GM19351 (cell line): ENCODE measurements at regions not wholly inside any gene's neighbourhood (a gene's known extent, or its start where the extent isn't known, plus 50 kb on each side); places are given as distances from the start of the nearest gene placed in this dataset.
"Not testable (repeated sequence)": the region's sequence is repeated elsewhere in the genome, so short reads cannot be mapped to it uniquely, and the experiment has no call there.

Source experiments
- ATAC-seq: cut with Tn5 transposase; IDR thresholded peaks from one replicate; pipeline ENCODE4 v1.9.1; 2021; ENCODE audit warnings: mild to moderate bottlenecking, moderate library complexity; ENCODE audit not compliant: unreplicated experiment

DNA sequence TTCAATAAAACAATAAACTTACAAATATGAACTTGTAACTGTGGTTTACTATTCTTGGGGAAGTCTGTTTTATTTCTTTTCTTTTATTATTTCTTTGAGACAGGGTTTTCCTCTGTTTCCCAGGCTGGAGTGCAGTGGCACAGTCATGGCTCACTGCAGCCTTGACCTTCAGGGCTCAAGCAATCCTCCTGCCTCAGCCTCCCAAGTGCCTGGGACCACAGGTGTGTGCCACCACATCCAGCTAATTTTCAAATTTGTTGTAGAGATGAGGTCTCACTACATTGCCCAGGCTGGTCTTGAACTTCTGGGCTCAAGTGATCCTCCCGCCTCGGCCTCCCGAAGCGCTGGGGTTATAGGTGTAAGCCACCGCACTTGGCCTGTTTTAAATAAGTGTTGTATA lies 343.4 kb downstream of the SOX9 start:
- not testable (repeated sequence) for ATAC-seq

DNA sequence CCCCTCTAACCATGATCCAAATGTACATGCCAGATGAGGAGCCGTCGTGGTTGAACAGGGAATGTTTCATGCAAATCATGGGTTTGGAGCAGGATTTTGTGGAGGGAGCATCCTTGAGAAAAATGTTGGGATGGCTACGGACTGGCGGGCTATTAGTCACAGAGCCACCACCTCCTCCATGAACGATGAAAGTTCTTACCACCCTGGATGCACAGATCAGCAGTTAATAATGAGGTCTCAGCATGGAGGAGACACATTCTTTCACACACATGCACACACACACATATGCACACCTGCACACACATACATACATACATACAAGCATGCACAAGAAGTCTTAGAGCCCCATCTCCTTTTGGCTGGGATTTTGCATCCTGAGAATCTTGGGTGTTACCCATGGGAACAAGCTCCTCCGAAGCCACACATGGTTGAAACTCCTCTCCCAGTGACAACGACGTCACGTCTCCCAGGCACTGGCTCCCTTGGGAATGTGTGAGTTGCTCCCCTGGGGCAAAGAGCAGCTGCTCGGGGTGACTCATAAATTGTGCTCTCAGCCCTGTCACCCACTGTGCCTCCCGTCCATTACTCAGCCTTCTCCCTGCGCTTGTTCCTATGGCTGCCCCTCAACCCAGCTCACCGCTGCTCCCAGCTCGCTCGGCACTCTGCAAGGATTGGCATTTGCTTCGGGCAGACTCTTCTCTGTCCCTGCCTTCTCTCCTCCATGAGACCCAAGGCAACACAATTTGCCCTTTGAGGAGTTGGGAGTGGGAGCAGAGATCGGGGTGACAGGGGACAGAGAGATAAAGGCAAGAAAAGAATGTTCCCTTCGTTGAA lies 344.6 kb downstream of the SOX9 start:
- ATAC-seq: no peak

DNA sequence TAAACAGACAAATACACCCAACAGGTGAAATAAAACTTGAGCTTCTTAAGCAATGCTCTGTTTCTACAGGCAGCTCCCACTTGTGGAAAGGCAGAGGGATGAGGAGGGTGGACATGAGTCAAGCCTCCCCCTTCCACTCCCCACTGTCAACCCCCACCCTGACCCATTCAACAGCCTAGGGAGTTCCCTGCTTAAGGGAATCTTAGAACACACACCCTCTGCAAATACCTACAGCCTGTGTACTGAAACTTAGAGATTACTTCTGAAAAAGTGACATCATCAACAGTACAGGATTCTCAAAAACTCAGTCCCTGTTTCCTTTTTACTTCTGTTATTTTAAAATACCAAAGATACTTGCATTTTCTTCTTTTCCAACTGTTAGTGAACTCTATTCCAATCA lies 345.4 kb downstream of the SOX9 start:
- ATAC-seq: peak; percentile 78

DNA sequence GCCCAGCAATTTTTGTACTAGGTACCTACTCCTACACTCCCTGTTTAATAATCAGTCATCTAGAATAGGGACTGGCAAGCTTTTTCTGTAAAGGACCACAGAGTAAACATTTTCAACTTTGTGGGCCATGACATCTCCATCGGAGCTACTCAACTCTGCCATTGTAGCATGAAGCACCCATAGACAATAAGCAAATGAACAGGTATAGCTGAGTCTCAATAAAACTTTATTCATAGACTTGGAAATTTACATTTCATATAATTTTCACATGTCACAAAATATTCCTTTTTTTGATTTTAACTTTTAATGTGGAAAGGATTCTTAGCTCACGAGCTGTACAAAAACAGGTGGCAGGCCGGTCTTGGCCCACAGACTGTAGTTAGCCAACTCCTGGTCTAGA lies 345.8 kb downstream of the SOX9 start:
- ATAC-seq: peak; percentile 7

DNA sequence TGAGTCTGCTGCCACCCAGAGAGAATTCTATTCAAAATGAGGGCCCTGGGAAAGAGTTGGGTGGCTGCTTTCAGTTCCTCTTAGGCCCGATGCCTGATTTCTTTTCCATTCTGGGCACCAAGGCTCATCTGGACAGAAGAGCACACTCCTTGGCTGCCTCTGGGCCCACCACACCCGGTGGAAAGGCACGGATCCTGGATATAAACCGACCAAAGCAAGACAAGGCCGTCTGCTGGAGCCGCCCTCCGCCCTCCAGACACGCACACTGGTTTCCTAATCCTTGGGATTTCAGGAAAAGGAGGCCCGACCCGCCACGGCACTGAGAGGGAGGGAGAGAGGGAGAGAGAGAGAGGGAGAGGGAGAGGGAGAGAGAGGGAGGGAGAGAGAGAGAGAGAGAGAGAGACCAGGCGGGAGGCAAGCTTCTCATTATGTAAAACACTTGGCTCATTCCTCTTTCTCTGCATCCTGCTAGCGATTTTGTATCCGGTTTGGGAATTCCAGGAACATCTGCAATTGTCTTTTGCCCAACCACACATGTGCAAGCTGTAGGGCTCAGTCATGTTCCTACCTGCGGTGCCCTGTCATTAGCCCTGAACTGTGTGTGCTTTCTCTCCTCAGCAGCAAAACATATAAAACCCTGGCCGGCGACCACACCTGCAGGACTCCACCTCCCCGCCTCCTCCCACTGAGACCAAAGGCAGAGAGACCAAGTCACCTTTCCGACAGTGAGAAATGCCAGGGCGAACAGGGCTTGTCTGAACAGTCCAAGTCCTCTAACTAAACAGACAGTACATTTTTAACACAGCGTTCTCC lies 347.2 kb downstream of the SOX9 start:
- ATAC-seq: no peak

DNA sequence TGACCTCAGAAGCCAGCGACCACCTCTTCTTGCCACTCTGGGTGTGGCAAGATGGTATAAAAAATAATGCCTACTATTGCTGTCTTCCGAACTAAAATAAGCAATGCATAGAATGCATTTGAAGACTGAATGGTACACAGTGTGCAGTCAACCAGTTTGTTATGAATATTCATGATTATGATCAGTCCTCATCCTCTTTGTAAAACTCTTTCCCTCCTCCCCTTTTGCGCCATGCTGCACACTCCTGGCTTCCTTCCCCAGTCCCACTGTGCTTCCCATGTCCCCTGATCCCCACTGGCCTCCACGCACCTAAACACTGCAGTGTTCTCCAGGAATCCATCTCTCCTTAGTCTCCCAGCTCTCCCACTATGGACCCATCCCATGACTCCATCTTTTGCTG lies 348.0 kb downstream of the SOX9 start:
- ATAC-seq: no peak

DNA sequence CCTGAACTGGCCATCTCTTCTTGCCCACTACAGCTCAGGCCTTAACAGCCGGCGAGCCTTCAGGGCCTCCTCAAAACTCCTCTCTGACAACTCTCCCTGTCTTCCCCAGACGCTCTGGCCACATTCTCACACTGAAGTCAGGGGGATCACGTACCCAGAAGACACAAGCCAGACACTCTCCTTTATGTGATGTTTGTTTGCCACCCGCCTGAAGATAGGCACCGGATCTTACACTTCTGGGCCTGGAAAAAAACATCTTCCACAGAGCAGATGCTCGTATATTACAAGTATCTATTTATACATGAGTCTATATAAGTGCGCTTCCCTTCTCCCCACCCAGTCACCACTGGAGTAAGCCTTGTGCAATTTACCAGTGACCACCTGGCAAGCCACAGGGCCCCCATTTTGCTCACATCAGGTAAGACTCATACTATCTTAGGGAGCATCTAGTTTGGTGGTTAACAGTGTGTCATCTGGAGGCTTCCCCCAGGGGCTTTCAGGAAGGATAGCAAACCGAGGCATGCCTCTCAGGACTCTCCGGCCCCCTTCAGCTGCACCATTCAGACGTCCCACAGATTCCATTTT lies 349.4 kb downstream of the SOX9 start:
- ATAC-seq: no peak

DNA sequence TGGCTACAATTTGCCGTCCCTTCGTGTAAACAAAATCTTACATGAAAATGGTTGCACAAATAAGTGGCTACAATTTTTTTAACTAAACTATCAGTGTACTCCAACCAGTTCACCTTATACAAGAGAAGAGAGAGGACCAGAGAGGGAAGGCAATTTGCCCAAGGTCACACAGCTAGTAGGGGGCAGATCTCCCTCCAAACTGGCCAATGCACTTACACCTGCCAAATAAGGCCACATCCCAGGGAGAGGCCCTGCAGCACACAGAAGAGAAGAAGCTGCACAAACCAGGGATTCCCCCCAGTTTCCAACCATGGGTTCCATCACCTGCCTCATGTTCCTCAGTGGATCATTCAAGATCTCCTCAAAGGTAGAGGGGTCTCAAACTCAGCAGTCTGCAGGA lies 349.9 kb downstream of the SOX9 start:
- ATAC-seq: no peak

DNA sequence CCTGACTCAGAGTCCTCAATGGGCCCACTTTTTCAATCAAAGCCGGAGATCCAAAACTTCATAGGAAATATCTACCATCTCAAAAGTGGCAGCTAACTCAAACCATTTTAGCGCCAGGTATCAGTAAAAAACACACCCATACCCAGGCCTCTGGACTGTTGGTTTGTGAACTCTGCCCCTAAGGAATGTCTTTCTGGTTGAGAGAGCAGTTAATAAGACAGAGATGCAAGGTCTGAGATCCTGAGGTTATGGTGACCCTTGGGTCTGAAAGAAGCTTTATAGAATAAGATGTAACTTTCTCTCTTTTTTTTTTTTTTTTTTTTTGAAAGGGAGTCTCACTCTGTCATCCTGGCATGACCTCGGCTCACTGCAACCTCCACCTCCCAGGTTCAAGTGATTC lies 350.5 kb downstream of the SOX9 start:
- no peak for ATAC-seq

DNA sequence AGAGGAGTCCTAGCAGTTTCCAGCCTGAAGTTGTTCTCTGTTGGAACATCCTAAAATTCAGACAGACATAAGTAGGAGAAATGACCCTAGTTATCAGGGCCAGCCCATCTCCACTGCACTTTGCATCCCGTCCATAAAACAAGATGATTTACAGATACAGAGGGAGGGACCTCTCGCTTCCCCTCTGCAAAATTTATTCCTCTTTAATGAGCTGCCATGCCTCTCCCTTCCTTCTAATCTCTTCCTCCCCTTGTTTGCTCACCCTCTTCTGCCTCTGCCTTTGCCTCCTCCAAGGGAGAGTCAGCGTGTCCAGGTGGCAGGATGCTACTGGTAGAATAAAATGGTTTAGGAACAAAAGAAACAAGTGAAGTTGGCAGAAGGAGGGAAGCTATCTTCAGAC lies 351.3 kb downstream of the SOX9 start:
- no peak for ATAC-seq

DNA sequence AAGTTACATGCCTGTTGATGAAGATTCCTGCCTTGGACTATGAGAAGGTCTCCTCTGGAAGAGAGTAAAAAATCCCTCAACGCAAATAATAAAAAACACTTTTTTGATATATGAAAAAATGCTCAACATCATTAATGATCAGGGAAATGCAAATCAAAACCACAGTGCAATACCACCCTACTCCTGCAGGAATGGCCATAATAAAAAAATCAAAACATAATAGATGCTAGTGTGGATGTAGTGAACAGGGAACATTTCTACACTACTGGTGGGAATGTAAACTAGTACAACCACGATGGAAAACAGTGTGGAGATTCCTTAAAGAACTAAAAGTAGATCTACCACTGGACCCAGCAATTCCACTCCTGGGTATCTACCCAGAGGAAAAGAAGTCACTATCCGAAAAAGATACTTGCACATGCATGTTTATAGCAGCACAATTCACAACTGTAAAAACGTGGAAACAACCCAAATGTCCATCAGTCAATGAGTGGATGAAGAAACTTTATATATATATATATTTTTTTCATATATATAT lies 352.1 kb downstream of the SOX9 start:
- not testable (repeated sequence) for ATAC-seq

DNA sequence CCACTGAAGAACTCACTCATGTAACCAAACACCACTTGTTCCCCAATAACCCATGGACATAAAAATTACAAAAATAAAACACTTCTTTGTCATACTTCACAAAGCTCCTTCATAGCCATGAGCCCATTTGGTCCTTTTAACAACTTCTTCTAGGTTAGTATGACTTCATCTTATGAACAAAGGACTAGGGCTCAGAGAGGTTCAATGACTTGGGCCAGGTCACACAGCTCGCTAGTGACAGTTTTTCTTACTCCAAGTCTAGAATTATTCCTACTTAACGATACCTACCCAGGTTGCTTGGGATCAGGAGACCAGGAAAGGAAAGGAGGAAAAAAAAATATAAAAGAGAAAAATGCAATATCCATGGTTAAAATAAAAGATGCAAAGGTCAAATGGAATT lies 353.4 kb downstream of the SOX9 start:
- no peak for ATAC-seq

DNA sequence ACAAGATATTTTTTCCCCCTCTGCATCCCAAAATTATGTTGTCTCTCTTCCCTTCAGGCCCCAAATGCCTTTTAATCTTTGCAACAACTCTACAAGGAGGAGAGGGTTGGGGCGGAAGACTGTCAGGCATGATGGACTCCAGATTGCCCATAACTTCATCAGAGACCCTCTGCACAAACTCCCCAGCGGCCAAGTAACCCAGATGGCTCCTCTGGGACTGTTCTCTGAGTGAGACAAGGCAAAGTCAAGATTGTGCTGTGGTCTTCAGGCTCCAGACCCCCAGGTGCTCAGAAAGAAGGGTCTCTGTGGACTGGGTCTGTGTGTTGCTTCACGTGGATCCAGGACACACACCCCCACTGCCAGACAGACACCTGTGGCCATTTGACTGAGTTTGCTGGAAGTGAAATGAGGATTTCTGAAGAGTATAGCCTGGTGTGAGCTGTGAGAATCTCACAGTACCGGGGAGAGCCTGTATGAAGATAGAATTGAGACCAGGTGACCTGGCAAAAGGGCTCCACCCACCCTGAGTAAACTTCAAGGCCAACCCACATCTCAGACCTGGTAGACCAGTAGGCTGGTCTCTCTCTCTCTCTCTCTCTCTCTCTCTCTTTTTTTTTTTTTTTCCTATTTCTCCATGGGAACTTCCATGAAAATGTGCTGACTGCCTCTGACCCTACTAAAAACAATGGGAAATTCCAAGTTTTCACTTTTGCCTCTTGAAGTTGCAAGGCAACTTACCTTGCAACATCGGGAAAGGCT lies 354.1 kb downstream of the SOX9 start:
- ATAC-seq: no peak

DNA sequence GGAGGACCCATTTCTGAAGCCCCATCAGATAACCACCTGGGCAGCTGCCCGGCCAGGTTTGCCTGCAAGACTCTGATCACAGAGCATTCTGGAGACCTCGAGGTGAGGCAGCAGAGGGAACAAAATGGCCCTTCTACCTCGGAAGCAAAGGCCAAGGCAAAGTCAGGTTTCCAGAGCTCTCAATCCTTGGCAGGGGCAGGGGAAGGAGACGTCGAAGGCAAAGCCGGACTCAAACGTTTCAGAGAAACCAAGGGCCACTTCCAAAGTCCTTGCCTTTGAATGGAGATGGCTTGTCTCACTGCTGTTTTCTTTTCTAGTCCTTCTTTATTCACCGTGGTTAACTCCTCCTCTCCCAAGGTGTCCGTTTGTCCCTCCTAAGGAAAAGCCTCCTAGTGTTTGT lies 355.3 kb downstream of the SOX9 start:
- ATAC-seq: no peak

DNA sequence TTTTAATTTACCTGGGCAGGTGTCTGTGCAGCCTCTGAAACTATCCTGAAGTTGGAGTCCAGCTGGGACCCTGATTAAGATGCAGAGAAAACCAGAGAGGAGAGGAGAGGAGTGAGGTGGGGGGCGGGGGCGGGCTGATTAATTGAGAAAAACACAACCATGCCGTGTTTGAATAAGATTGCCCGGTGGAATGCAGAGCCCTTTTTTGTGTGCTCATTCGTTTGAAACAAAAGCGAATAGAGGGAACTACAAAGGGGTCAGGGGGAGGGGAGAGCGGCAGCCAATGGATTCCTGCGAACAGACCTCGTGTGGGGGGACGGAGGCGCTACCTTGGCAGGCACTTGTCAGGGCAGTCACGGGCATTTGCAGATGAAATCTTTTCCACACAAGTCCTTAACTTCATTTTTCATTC lies 355.8 kb downstream of the SOX9 start:
- ATAC-seq: no peak

DNA sequence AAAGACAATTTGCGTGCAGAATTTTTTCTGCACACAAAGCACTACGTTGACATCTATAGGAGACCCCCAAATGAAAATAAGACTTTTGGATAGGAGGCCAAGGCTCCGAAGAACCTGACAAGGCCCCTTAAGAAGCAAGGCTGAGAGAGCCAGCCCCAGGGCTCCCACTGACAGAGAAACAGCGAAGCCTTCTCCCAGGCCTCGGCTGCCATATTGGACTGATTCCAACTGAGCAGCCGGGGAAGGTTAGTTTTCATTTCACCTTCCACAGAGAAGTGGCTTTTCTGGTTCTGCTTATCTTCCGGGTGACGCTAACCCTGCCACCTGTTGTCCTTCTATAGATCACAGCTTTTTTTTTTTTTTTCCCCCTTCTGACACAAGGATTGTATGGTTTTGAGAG lies 356.7 kb downstream of the SOX9 start:
- ATAC-seq: no peak

DNA sequence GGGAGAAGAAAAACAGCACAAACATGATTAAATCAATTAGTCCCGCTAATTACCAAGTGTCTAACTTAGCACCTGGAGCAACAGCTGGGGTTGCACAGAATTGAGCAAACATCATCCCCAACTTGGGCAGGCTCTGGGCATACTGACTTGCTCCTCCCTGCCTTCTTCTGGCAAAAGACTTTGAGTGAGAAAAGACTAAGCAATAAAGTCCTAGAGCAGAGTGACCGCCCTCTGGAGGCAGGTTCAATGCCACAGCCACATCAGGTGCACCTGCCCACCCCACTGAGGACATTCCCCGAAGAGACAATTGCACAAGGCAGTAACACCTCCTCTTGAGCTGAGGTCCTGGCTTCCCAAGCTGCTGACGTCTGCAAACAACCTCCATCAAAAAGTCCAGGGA lies 358.3 kb downstream of the SOX9 start:
- ATAC-seq: no peak

DNA sequence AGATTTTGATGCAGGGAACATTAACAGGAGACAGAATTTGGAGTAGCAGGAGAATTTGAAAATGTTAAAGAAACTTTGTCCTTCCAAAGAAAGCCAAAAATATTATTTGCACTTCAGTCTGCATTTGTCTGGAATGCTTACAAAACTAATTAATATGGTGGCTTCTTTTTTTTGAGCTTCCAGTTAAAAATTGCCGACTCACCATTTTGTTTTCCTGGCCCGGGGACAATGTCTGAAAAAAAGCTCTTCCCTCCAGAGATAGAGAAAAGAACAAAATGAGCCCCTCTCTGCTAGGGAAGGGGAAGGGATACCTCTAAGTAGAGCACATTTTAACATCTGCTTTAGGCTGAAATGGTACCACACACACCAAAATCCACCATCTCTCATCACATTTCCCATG lies 360.8 kb downstream of the SOX9 start:
- no peak for ATAC-seq

DNA sequence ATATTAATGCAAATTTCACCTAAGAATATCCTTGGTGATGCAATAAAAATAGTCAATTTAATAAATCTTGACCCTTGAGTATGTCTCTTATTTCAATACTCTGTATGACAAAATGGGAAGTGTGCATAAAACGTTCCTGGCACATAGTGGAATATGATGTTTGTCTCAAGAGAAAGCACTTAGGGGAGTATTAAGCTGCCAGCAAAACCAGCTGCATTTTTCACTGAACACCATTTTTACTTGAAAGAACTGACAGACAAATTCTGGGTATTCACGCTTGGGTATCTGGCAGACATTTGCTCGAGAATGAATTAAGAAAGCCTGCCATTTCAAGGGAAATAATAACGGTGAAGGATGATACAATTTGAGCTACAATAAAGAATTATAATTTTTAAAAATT lies 364.8 kb downstream of the SOX9 start:
- ATAC-seq: no peak

DNA sequence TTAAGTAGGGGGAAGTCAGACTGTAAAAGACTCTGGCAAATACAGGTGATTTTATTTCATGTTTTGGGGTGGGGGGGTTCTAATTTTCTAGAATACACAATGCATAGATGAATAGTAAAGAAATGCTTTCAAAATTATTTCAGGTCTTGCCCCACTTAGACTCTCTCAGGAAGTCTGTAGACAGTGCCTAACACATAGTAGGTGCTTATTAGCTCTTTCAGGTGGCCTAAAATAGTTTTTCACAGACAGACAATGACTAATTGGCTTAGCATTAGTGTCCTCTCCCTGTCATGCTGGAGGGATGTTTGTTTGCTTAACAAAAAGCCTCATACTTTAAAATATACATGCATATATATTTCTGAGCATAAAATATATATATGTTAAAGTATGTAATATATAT lies 366.0 kb downstream of the SOX9 start:
- ATAC-seq: no peak
